ENCODE measurements at regions not wholly inside any gene's neighbourhood (a gene's known extent, or its start where the extent isn't known, plus 50 kb on each side); places are given as distances from the start of the nearest gene placed in this dataset.

- DNase-seq (ENCODE audit: low spot score): no peak
These were observed 141.9 kb downstream of the SLC4A3 start for GRCh38 chr2:219769090-219769910.

- no peak for DNase-seq (ENCODE audit: low spot score)
These were observed 144.7 kb downstream of the SLC4A3 start for GRCh38 chr2:219772103-219772635.

GRCh38 chr2:219772697-219773096 lies 145.3 kb downstream of the SLC4A3 start:
- DNase-seq (ENCODE audit: low spot score): no peak

GRCh38 chr2:219775506-219775905 lies 148.1 kb downstream of the SLC4A3 start:
- DNase-seq (ENCODE audit: low spot score): no peak

- no peak for DNase-seq (ENCODE audit: low spot score)
These were observed 150.0 kb downstream of the SLC4A3 start for GRCh38 chr2:219777388-219777787.

GRCh38 chr2:219778189-219778588 lies 150.8 kb downstream of the SLC4A3 start:
- DNase-seq (ENCODE audit: low spot score): no peak

- DNase-seq (ENCODE audit: low spot score): no peak
These were observed 155.4 kb downstream of the SLC4A3 start for GRCh38 chr2:219782737-219783348.

- DNase-seq (ENCODE audit: low spot score): no peak
These were observed 156.0 kb downstream of the SLC4A3 start for GRCh38 chr2:219783359-219783975.

GRCh38 chr2:219784178-219784577 lies 156.7 kb downstream of the SLC4A3 start:
- no peak for DNase-seq (ENCODE audit: low spot score)

GRCh38 chr2:219789476-219789875 lies 162.0 kb downstream of the SLC4A3 start:
- DNase-seq (ENCODE audit: low spot score): no peak

GRCh38 chr2:219792446-219792845 lies 165.0 kb downstream of the SLC4A3 start:
- no peak for DNase-seq (ENCODE audit: low spot score)

GRCh38 chr2:219798430-219798829 lies 171.0 kb downstream of the SLC4A3 start:
- no peak for DNase-seq (ENCODE audit: low spot score)

GRCh38 chr2:219803294-219803693 lies 175.9 kb downstream of the SLC4A3 start:
- no peak for DNase-seq (ENCODE audit: low spot score)

GRCh38 chr2:219810895-219811294 lies 183.5 kb downstream of the SLC4A3 start:
- DNase-seq (ENCODE audit: low spot score): no peak

- no peak for DNase-seq (ENCODE audit: low spot score)
These were observed 185.2 kb downstream of the SLC4A3 start for GRCh38 chr2:219812672-219813071.

GRCh38 chr2:219820767-219821166 lies 193.3 kb downstream of the SLC4A3 start:
- no peak for DNase-seq (ENCODE audit: low spot score)

- no peak for DNase-seq (ENCODE audit: low spot score)
These were observed 196.1 kb downstream of the SLC4A3 start for GRCh38 chr2:219823574-219823973.

- no peak for DNase-seq (ENCODE audit: low spot score)
These were observed 197.6 kb downstream of the SLC4A3 start for GRCh38 chr2:219824996-219825395.

GRCh38 chr2:219828127-219828526 lies 200.7 kb downstream of the SLC4A3 start:
- DNase-seq (ENCODE audit: low spot score): no peak

GRCh38 chr2:219829667-219830352 lies 202.4 kb downstream of the SLC4A3 start:
- no peak for DNase-seq (ENCODE audit: low spot score)

GRCh38 chr2:219830353-219830738 lies 202.9 kb downstream of the SLC4A3 start:
- DNase-seq (ENCODE audit: low spot score): no peak

- DNase-seq (ENCODE audit: low spot score): no peak
These were observed 204.5 kb downstream of the SLC4A3 start for GRCh38 chr2:219831957-219832356.

Data from D341Med (cell line).